Tibial nerve (tissue), 3 donors: ENCODE measurements at regions not wholly inside any gene's neighbourhood (a gene's known extent, or its start where the extent isn't known, plus 50 kb on each side); places are given as distances from the start of the nearest gene placed in this dataset.

Experiments
- POLR2A ChIP-seq, 2 donors: fragments of 450-650 bp; IDR thresholded peaks; one replicate each; pipeline ENCODE4 v1.6.1; 2017; ENCODE audit warnings: antibody characterized with exemption in 2 of 2, mild to moderate bottlenecking in 2 of 2, moderate library complexity in 2 of 2
- TF ChIP-seq, protein P1 (sequence below), 5 experiments: fragments of 200-600 bp in 3 of 5; fragments of 450-650 bp in 2 of 5; sonication (generic) in 3 of 5; IDR thresholded peaks; one replicate each; pipeline ENCODE4 v1.5.1; 2016 to 2019; ENCODE audit warnings: antibody characterized with exemption in 5 of 5, mild to moderate bottlenecking in 3 of 5, moderate library complexity in 2 of 5

DNA sequence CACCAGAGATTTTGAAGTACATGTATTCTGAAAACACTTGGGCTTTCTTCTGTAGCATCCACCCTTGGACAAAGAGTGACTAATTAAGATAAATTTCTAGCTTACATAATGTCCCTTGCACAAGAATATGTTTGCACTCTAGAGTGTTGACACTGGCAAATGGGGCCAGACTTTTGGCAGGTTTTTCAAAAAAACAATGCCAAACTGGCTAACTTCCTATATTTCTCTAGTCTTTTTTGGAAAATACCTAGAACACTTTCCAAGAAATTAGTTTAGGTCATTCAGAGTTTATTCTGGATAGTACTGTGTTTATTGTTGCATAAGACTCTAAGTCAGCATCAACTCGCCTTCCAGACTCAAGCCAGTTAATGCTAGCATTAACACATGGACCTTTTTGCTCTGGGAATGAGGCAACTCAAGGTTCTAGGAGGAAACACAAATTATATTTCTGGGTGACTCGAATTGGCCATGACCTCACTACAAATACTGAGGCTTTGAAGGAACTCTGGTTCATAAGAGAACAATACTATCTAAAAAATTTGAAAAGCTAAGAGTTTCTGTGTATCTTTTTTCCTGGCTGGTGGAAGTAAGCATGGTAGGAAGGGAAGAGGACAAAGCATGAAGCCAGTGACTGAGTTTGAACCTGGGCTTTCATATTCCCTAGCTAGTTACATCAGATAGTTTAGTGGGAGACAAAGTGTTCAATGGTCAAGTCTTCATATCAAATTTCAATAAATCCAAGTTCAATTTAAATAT, 101.6 kb downstream of the NREP start:
- TF ChIP-seq, protein P1, sequence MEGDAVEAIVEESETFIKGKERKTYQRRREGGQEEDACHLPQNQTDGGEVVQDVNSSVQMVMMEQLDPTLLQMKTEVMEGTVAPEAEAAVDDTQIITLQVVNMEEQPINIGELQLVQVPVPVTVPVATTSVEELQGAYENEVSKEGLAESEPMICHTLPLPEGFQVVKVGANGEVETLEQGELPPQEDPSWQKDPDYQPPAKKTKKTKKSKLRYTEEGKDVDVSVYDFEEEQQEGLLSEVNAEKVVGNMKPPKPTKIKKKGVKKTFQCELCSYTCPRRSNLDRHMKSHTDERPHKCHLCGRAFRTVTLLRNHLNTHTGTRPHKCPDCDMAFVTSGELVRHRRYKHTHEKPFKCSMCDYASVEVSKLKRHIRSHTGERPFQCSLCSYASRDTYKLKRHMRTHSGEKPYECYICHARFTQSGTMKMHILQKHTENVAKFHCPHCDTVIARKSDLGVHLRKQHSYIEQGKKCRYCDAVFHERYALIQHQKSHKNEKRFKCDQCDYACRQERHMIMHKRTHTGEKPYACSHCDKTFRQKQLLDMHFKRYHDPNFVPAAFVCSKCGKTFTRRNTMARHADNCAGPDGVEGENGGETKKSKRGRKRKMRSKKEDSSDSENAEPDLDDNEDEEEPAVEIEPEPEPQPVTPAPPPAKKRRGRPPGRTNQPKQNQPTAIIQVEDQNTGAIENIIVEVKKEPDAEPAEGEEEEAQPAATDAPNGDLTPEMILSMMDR (IDR thresholded peaks at IDR 0.05) = no peak
- no peak for TF ChIP-seq POLR2A (IDR thresholded peaks at IDR 0.05)
